ENCODE measurements at regions not wholly inside any gene's neighbourhood (a gene's known extent, or its start where the extent isn't known, plus 50 kb on each side); places are given as distances from the start of the nearest gene placed in this dataset.

GRCh38 chr13:34345258-34345965 is 527.5 kb downstream of the RFC3 start:
- Histone ChIP-seq H3K4me1 (ENCODE audit: insufficient read depth, low read length, poor library complexity, severe bottlenecking) (no peaks in the 10 kb centered on the region), H3K79me2 (ENCODE audit: insufficient read depth, low read length) (no peaks in the 10 kb centered on the region), H3K9me3 (ENCODE audit: insufficient read depth, low read depth, low read length) (no peaks in the 10 kb centered on the region)

GRCh38 chr13:34346626-34347025 is 528.7 kb downstream of the RFC3 start:
- Histone ChIP-seq H3K4me1 (ENCODE audit: insufficient read depth, low read length, poor library complexity, severe bottlenecking) (no peaks in the 10 kb centered on the region), H3K27me3 (ENCODE audit: insufficient read depth, low read length, poor library complexity, severe bottlenecking) (no peaks in the 10 kb centered on the region)

More at GRCh38 chr13:34345258-34345965, 527.5 kb downstream of the RFC3 start:
- TF ChIP-seq CTCF (conservative IDR thresholded peaks at IDR 0.05; ENCODE audit: low read length) (no peak), EZH2phosphoT487 (IDR thresholded peaks at IDR 0.05; ENCODE audit: borderline replicate concordance) (no peak)
- Histone ChIP-seq H4K20me1 (ENCODE audit: insufficient read depth, low read length, poor library complexity, severe bottlenecking) (no peaks in the 10 kb centered on the region), H3F3A (ENCODE audit: low read depth) (no peaks in the 10 kb centered on the region), H3K36me3 (ENCODE audit: insufficient read depth, low read length) (no peaks in the 10 kb centered on the region), H2AFZ (ENCODE audit: low read length) (no peak overlapping the region), H3K9me2 (replicated peaks; ENCODE audit: low read depth, low read length) (no peaks in the 10 kb centered on the region), H3K27me3 (ENCODE audit: insufficient read depth, low read length, poor library complexity, severe bottlenecking) (no peaks in the 10 kb centered on the region), H3K4me3 (ENCODE audit: low read length, poor library complexity, severe bottlenecking) (no peak overlapping the region), H3K4me2 (ENCODE audit: low read depth, low read length, poor library complexity, severe bottlenecking) (no peak overlapping the region), H3K9ac (ENCODE audit: low read depth, low read length, poor library complexity, severe bottlenecking) (no peak overlapping the region)

GRCh38 chr13:34347784-34348573 is 530.0 kb downstream of the RFC3 start:
- H3K4me1 ChIP-seq (ENCODE audit: insufficient read depth, low read length, poor library complexity, severe bottlenecking) = no peaks in the 10 kb centered on the region
- no peaks in the 10 kb centered on the region for H3K9me3 ChIP-seq (ENCODE audit: insufficient read depth, low read depth, low read length)
- H3K36me3 ChIP-seq (ENCODE audit: insufficient read depth, low read length) = no peaks in the 10 kb centered on the region
- no peaks in the 10 kb centered on the region for H3F3A ChIP-seq (ENCODE audit: low read depth)
- H4K20me1 ChIP-seq (ENCODE audit: insufficient read depth, low read length, poor library complexity, severe bottlenecking) = no peaks in the 10 kb centered on the region
- H3K79me2 ChIP-seq (ENCODE audit: insufficient read depth, low read length) = no peaks in the 10 kb centered on the region
- H3K27me3 ChIP-seq (ENCODE audit: insufficient read depth, low read length, poor library complexity, severe bottlenecking) = no peaks in the 10 kb centered on the region
- TF ChIP-seq CTCF (conservative IDR thresholded peaks at IDR 0.05; ENCODE audit: low read length) (no peak), EZH2phosphoT487 (IDR thresholded peaks at IDR 0.05; ENCODE audit: borderline replicate concordance) (no peak)
- H3K4me2 ChIP-seq (ENCODE audit: low read depth, low read length, poor library complexity, severe bottlenecking) = no peak overlapping the region
- H3K9me2 ChIP-seq (replicated peaks; ENCODE audit: low read depth, low read length) = no peaks in the 10 kb centered on the region
- H2AFZ ChIP-seq (ENCODE audit: low read length) = no peak overlapping the region
- H3K9ac ChIP-seq (ENCODE audit: low read depth, low read length, poor library complexity, severe bottlenecking) = no peak overlapping the region
- no peak overlapping the region for H3K4me3 ChIP-seq (ENCODE audit: low read length, poor library complexity, severe bottlenecking)

More at GRCh38 chr13:34346626-34347025, 528.7 kb downstream of the RFC3 start:
- no peak overlapping the region for H2AFZ ChIP-seq (ENCODE audit: low read length)
- H3K4me3 ChIP-seq (ENCODE audit: low read length, poor library complexity, severe bottlenecking) = no peak overlapping the region
- no peak overlapping the region for H3K9ac ChIP-seq (ENCODE audit: low read depth, low read length, poor library complexity, severe bottlenecking)
- no peaks in the 10 kb centered on the region for H3K9me3 ChIP-seq (ENCODE audit: insufficient read depth, low read depth, low read length)
- no peaks in the 10 kb centered on the region for H3K79me2 ChIP-seq (ENCODE audit: insufficient read depth, low read length)
- no peaks in the 10 kb centered on the region for H3F3A ChIP-seq (ENCODE audit: low read depth)
- no peaks in the 10 kb centered on the region for H4K20me1 ChIP-seq (ENCODE audit: insufficient read depth, low read length, poor library complexity, severe bottlenecking)
- H3K4me2 ChIP-seq (ENCODE audit: low read depth, low read length, poor library complexity, severe bottlenecking) = no peak overlapping the region
- H3K9me2 ChIP-seq (replicated peaks; ENCODE audit: low read depth, low read length) = no peaks in the 10 kb centered on the region
- H3K36me3 ChIP-seq (ENCODE audit: insufficient read depth, low read length) = no peaks in the 10 kb centered on the region
- no peak for TF ChIP-seq CTCF (conservative IDR thresholded peaks at IDR 0.05; ENCODE audit: low read length)
- TF ChIP-seq EZH2phosphoT487 (IDR thresholded peaks at IDR 0.05; ENCODE audit: borderline replicate concordance) = no peak
